ENCODE measurements at regions not wholly inside any gene's neighbourhood (a gene's known extent, or its start where the extent isn't known, plus 50 kb on each side); places are given as distances from the start of the nearest gene placed in this dataset.

GRCh38 chr13:87302931-87303330 is 368.2 kb upstream of the SLITRK5 start:
- TF ChIP-seq CTCF (optimal IDR thresholded peaks at IDR 0.05 in 1 of 3, IDR thresholded peaks at IDR 0.05 in 1 of 3, conservative IDR thresholded peaks at IDR 0.05 in 1 of 3; ENCODE audit: extremely low read depth in 1 of 3, insufficient read depth in 2 of 3, low read length in 3 of 3) (no peak), EZH2 (IDR thresholded peaks at IDR 0.05; ENCODE audit: low read length) (no peak)
